DOHH2 (cell line): ENCODE measurements at regions not wholly inside any gene's neighbourhood (a gene's known extent, or its start where the extent isn't known, plus 50 kb on each side); places are given as distances from the start of the nearest gene placed in this dataset.

Source experiments
- H3F3A ChIP-seq: fragments of 200-600 bp; sonication (generic), shearing (Covaris generic); 2 replicates; pipeline ENCODE4 v1.6.0; 2016; ENCODE audit warnings: antibody characterized with exemption, mild to moderate bottlenecking; ENCODE audit not compliant: control insufficient read depth, insufficient read depth
- H3K27ac ChIP-seq: fragments of 200-600 bp; sonication (generic); 2 replicates; pipeline ENCODE4 v1.5.1; 2014; ENCODE audit warnings: low read depth, mild to moderate bottlenecking, low read length, moderate library complexity
- H3K27me3 ChIP-seq: fragments of 200-600 bp; sonication (generic); 2 replicates; pipeline ENCODE4 v1.6.1; 2014; ENCODE audit warnings: mild to moderate bottlenecking, low read length, mixed read lengths; ENCODE audit not compliant: control insufficient read depth
- H3K36me3 ChIP-seq: fragments of 200-600 bp; sonication (generic); 2 replicates; pipeline ENCODE4 v1.6.1; 2014; ENCODE audit warnings: mild to moderate bottlenecking, low read length, moderate library complexity, mixed read lengths; ENCODE audit not compliant: control insufficient read depth
- H3K4me1 ChIP-seq: fragments of 200-600 bp; sonication (generic); 2 replicates; pipeline ENCODE4 v1.6.1; 2014; ENCODE audit warnings: mild to moderate bottlenecking, low read length, mixed read lengths; ENCODE audit not compliant: control insufficient read depth
- H3K4me2 ChIP-seq: fragments of 200-600 bp; sonication (generic); 2 replicates; pipeline ENCODE4 v1.6.0; 2014; ENCODE audit warnings: mild to moderate bottlenecking, low read length, moderate library complexity
- H3K4me3 ChIP-seq: fragments of 200-600 bp; sonication (generic); 2 replicates; pipeline ENCODE4 v1.5.1; 2014; ENCODE audit warnings: mild to moderate bottlenecking, low read length, mixed read lengths
- H3K79me2 ChIP-seq: fragments of 200-600 bp; sonication (generic); 2 replicates; pipeline ENCODE4 v1.6.1; 2014; ENCODE audit warnings: mild to moderate bottlenecking, low read length, mixed read lengths; ENCODE audit not compliant: control insufficient read depth
- H3K9me2 ChIP-seq: fragments of 200-600 bp; sonication (generic); replicated peaks from 2 replicates; pipeline ENCODE4 v1.6.1; 2014; ENCODE audit warnings: mild to moderate bottlenecking, low read length, mixed read lengths; ENCODE audit not compliant: control insufficient read depth
- H3K9me3 ChIP-seq: fragments of 200-600 bp; sonication (generic); 2 replicates; pipeline ENCODE4 v1.6.1; 2014; ENCODE audit warnings: antibody characterized with exemption, low read length, mixed read lengths; ENCODE audit not compliant: control insufficient read depth, insufficient read depth
- H4K20me1 ChIP-seq: fragments of 200-600 bp; sonication (generic); 2 replicates; pipeline ENCODE4 v1.6.0; 2014; ENCODE audit warnings: low read depth, mild to moderate bottlenecking, antibody characterized with exemption, low read length, moderate library complexity; ENCODE audit not compliant: control insufficient read depth, insufficient read depth
- CTCF ChIP-seq: fragments of 200-600 bp; sonication (generic); IDR thresholded peaks from one replicate; pipeline ENCODE4 v1.5.1; 2014; ENCODE audit warnings: antibody characterized with exemption, mild to moderate bottlenecking, low read depth, low read length; ENCODE audit not compliant: poor library complexity, severe bottlenecking
- EZH2phosphoT487 ChIP-seq: fragments of 200-600 bp; sonication (generic); IDR thresholded peaks from 2 replicates; pipeline ENCODE4 v1.6.1; 2017; ENCODE audit warnings: borderline replicate concordance, mild to moderate bottlenecking, antibody characterized with exemption, low read length, moderate library complexity, mixed read lengths

DNA sequence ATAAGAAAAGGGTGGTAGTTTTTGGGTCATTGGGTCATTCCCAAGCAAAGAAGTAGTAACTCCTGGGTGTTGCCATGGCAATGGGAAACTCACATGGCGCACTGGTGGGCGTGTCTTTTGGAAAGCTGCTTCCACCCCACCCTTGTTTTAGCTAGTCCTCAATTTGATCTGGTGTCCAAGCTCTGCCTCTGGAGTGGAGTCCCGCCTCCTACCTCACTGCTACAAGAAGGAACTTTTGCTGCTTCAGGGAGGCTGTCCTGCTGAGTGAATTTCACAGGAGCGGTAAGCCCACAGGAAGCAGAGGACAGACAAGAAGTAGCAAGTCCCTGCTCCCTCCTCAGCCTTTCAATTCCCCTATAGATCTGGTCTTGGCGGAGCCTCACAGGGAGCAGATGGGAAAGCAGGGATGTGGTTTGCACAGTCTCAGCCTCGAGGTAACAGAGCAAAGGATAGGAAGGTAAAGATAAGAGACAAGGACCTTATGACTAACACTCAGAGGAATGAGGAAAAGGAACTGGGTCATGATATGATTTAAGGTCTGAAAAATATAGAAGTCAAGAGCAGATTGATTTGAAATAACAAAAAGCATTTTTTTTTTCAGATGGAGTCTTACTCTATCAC is 700.3 kb downstream of the TNS3 start:
- H3K27ac ChIP-seq: no peak overlapping the region
- no peak overlapping the region for H3K4me3 ChIP-seq
- H3F3A ChIP-seq: no peaks in the 10 kb centered on the region
- H3K9me3 ChIP-seq: no peaks in the 10 kb centered on the region
- no peak overlapping the region for H3K4me2 ChIP-seq
- no peaks in the 10 kb centered on the region for H4K20me1 ChIP-seq
- H3K36me3 ChIP-seq: no peaks in the 10 kb centered on the region
- H3K27me3 ChIP-seq: 0 out of 2 replicates have a peak, but pooled peaks cover 2% of the 10 kb centered on the region
- no peaks in the 10 kb centered on the region for H3K4me1 ChIP-seq
- TF ChIP-seq EZH2phosphoT487: no peak
- TF ChIP-seq CTCF: no peak
- H3K9me2 ChIP-seq: no peaks in the 10 kb centered on the region
- H3K79me2 ChIP-seq: no peaks in the 10 kb centered on the region

DNA sequence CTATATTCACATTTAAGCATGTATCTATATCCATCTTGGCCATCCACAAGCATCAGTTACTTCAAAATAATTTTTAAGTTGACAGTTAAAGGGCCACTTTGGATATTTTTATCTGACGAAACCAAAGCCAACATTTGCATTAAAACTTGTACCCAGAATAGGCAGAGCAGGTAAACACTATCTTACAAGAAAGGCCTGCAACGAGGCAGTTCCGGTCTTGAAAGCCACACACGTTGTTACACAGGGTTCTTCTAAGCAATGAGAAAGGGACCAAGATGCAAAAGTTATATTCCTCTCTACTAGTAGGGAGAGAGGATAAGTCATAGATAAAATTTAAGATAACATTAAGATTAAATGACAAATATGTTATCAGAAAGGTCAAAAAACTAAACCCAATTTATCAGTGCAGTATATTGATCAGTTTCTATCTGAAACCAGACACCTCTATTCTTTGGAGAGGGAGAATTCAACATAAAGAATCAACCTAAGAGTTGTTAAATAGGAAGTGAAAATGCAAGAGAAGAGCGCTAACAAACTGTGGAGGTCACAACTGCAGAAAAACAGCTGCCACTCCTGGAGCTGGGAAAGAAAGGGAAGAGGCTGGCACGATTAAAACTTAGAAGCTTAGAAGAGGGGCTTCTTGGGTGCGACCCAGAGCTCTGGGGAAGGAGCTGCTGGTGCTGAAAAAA is 701.3 kb downstream of the TNS3 start:
- H3K4me2 ChIP-seq: no peak overlapping the region

GRCh38 chr7:46879783-46880182 is 702.1 kb downstream of the TNS3 start:
- Histone ChIP-seq H3K4me3 (no peak overlapping the region), H3K4me1 (no peaks in the 10 kb centered on the region), H3K27ac (no peak overlapping the region), H3K36me3 (no peaks in the 10 kb centered on the region), H3K4me2 (no peak overlapping the region), H3F3A (no peaks in the 10 kb centered on the region), H3K9me3 (no peaks in the 10 kb centered on the region), H3K79me2 (no peaks in the 10 kb centered on the region), H3K9me2 (no peaks in the 10 kb centered on the region), H4K20me1 (no peaks in the 10 kb centered on the region), H3K27me3 (no peaks in the 10 kb centered on the region)
- TF ChIP-seq EZH2phosphoT487 (no peak), CTCF (no peak)

More for the DNA sequence above, 701.3 kb downstream of the TNS3 start:
- H3K36me3 ChIP-seq: no peaks in the 10 kb centered on the region
- no peak overlapping the region for H3K4me3 ChIP-seq
- H3K9me2 ChIP-seq: no peaks in the 10 kb centered on the region
- no peaks in the 10 kb centered on the region for H3F3A ChIP-seq
- H3K27ac ChIP-seq: no peak overlapping the region
- 0 out of 2 replicates have a peak, but pooled peaks cover 2% of the 10 kb centered on the region for H3K27me3 ChIP-seq
- no peaks in the 10 kb centered on the region for H3K79me2 ChIP-seq
- H3K4me1 ChIP-seq: no peaks in the 10 kb centered on the region
- H3K9me3 ChIP-seq: no peaks in the 10 kb centered on the region
- TF ChIP-seq CTCF: no peak
- TF ChIP-seq EZH2phosphoT487: no peak
- H4K20me1 ChIP-seq: no peaks in the 10 kb centered on the region
